ENCODE measurements at regions not wholly inside any gene's neighbourhood (a gene's known extent, or its start where the extent isn't known, plus 50 kb on each side); places are given as distances from the start of the nearest gene placed in this dataset.

- Histone ChIP-seq H3K27ac (ENCODE audit: low read depth in 2 of 2, low read length in 2 of 2) (no peak overlapping the region), H3K36me3 (ENCODE audit: control insufficient read depth in 2 of 3, insufficient read depth in 3 of 3, low read length in 3 of 3) (no peaks in the 10 kb centered on the region), H3K9ac (ENCODE audit: low read length in 3 of 3) (no peak overlapping the region), H3K4me1 (ENCODE audit: control insufficient read depth in 2 of 3, insufficient read depth in 2 of 3, low read depth in 1 of 3, low read length in 3 of 3) (no peaks in the 10 kb centered on the region), H3K4me3 (ENCODE audit: low read length in 3 of 3) (no peak overlapping the region), H3K9me3 (ENCODE audit: control insufficient read depth in 2 of 3, insufficient read depth in 1 of 3, low read length in 3 of 3) (no peaks in the 10 kb centered on the region), H3K27me3 (ENCODE audit: control insufficient read depth, insufficient read depth, low read length) (no peaks in the 10 kb centered on the region)
- FAIRE-seq = no peak
- TF ChIP-seq CTCF (IDR thresholded peaks at IDR 0.05; ENCODE audit: borderline replicate concordance, extremely low read depth, insufficient read depth) = no peak
- intact Hi-C loops (cut with DNase I) = no loop called here
- DNase-seq = no peak
These were observed 205.6 kb downstream of the RPS4Y2 start for GRCh38 chrY:20961512-20961911.

- H3K9ac ChIP-seq (ENCODE audit: low read length in 3 of 3) = no peak overlapping the region
- no peaks in the 10 kb centered on the region for H3K4me1 ChIP-seq (ENCODE audit: control insufficient read depth in 2 of 3, insufficient read depth in 2 of 3, low read depth in 1 of 3, low read length in 3 of 3)
- H3K27ac ChIP-seq (ENCODE audit: low read depth in 2 of 2, low read length in 2 of 2) = no peak overlapping the region
- no peak for DNase-seq
- no peaks in the 10 kb centered on the region for H3K9me3 ChIP-seq (ENCODE audit: control insufficient read depth in 2 of 3, insufficient read depth in 1 of 3, low read length in 3 of 3)
- no peaks in the 10 kb centered on the region for H3K27me3 ChIP-seq (ENCODE audit: control insufficient read depth, insufficient read depth, low read length)
- no peak overlapping the region for H3K4me3 ChIP-seq (ENCODE audit: low read length in 3 of 3)
- no peaks in the 10 kb centered on the region for H3K36me3 ChIP-seq (ENCODE audit: control insufficient read depth in 2 of 3, insufficient read depth in 3 of 3, low read length in 3 of 3)
- no peak for TF ChIP-seq CTCF (IDR thresholded peaks at IDR 0.05; ENCODE audit: borderline replicate concordance, extremely low read depth, insufficient read depth)
- FAIRE-seq = no peak
- intact Hi-C loops (cut with DNase I) = no loop called here
These were observed 211.9 kb downstream of the RPS4Y2 start for GRCh38 chrY:20967828-20968227.

GRCh38 chrY:20968237-20968636, 212.3 kb downstream of the RPS4Y2 start:
- no peak for DNase-seq
- TF ChIP-seq CTCF (IDR thresholded peaks at IDR 0.05; ENCODE audit: borderline replicate concordance, extremely low read depth, insufficient read depth) = no peak
- H3K9me3 ChIP-seq (ENCODE audit: control insufficient read depth in 2 of 3, insufficient read depth in 1 of 3, low read length in 3 of 3) = no peaks in the 10 kb centered on the region
- FAIRE-seq = no peak
- H3K9ac ChIP-seq (ENCODE audit: low read length in 3 of 3) = no peak overlapping the region
- H3K36me3 ChIP-seq (ENCODE audit: control insufficient read depth in 2 of 3, insufficient read depth in 3 of 3, low read length in 3 of 3) = no peaks in the 10 kb centered on the region
- no peak overlapping the region for H3K4me3 ChIP-seq (ENCODE audit: low read length in 3 of 3)
- intact Hi-C loops (cut with DNase I) = no loop called here
- no peak overlapping the region for H3K27ac ChIP-seq (ENCODE audit: low read depth in 2 of 2, low read length in 2 of 2)
- H3K4me1 ChIP-seq (ENCODE audit: control insufficient read depth in 2 of 3, insufficient read depth in 2 of 3, low read depth in 1 of 3, low read length in 3 of 3) = no peaks in the 10 kb centered on the region
- no peaks in the 10 kb centered on the region for H3K27me3 ChIP-seq (ENCODE audit: control insufficient read depth, insufficient read depth, low read length)

GRCh38 chrY:20971371-20971770, 215.5 kb downstream of the RPS4Y2 start:
- Histone ChIP-seq H3K36me3 (ENCODE audit: control insufficient read depth in 2 of 3, insufficient read depth in 3 of 3, low read length in 3 of 3) (no peaks in the 10 kb centered on the region), H3K9me3 (ENCODE audit: control insufficient read depth in 2 of 3, insufficient read depth in 1 of 3, low read length in 3 of 3) (no peaks in the 10 kb centered on the region), H3K4me3 (ENCODE audit: low read length in 3 of 3) (no peak overlapping the region), H3K27ac (ENCODE audit: low read depth in 2 of 2, low read length in 2 of 2) (no peak overlapping the region), H3K9ac (ENCODE audit: low read length in 3 of 3) (no peak overlapping the region), H3K27me3 (ENCODE audit: control insufficient read depth, insufficient read depth, low read length) (no peaks in the 10 kb centered on the region), H3K4me1 (ENCODE audit: control insufficient read depth in 2 of 3, insufficient read depth in 2 of 3, low read depth in 1 of 3, low read length in 3 of 3) (no peaks in the 10 kb centered on the region)
- TF ChIP-seq CTCF (IDR thresholded peaks at IDR 0.05; ENCODE audit: borderline replicate concordance, extremely low read depth, insufficient read depth) = no peak
- DNase-seq (no peak), FAIRE-seq (no peak)
- intact Hi-C loops (cut with DNase I) = no loop called here
